Spinal cord (tissue), 9 donors: ENCODE measurements at regions not wholly inside any gene's neighbourhood (a gene's known extent, or its start where the extent isn't known, plus 50 kb on each side); places are given as distances from the start of the nearest gene placed in this dataset.
"Not testable (repeated sequence)": the region's sequence is repeated elsewhere in the genome, so short reads cannot be mapped to it uniquely, and the experiment has no call there.

Source experiments
- DNase-seq, 6 donors: peaks; one replicate each; pipeline versions ENCODE4 v3.0.0 to v3.0.0-alpha.2; 2013 to 2015; ENCODE audit warnings: low spot score in 6 of 6, low read depth in 4 of 6
- H3K27ac ChIP-seq: one replicate; pipeline ENCODE4 v1.5.1; 2013; ENCODE audit warnings: low read depth, low read length, control low read depth
- H3K27me3 ChIP-seq: one replicate; pipeline ENCODE4 v1.6.1; 2013; ENCODE audit warnings: low read length; ENCODE audit not compliant: control insufficient read depth, insufficient read depth
- H3K36me3 ChIP-seq: one replicate; pipeline ENCODE4 v1.6.1; 2013; ENCODE audit warnings: low read length; ENCODE audit not compliant: control insufficient read depth, insufficient read depth
- H3K4me1 ChIP-seq: one replicate; pipeline ENCODE4 v1.6.1; 2013; ENCODE audit warnings: low read length; ENCODE audit not compliant: control insufficient read depth, insufficient read depth
- H3K4me3 ChIP-seq: one replicate; pipeline ENCODE4 v1.5.1; 2013; ENCODE audit warnings: low read depth, low read length, control low read depth
- H3K9me3 ChIP-seq: one replicate; pipeline ENCODE4 v1.6.1; 2013; ENCODE audit warnings: low read length; ENCODE audit not compliant: control insufficient read depth, insufficient read depth
- WGBS: methylation state at CpG from one replicate; pipeline ENCODE4 v1.1.5; 2013; ENCODE audit warnings: missing lambda C conversion rate; ENCODE audit not compliant: insufficient coverage; 5-methylcytosine and 5-hydroxymethylcytosine counted together
- donor health status: healthy.

DNA sequence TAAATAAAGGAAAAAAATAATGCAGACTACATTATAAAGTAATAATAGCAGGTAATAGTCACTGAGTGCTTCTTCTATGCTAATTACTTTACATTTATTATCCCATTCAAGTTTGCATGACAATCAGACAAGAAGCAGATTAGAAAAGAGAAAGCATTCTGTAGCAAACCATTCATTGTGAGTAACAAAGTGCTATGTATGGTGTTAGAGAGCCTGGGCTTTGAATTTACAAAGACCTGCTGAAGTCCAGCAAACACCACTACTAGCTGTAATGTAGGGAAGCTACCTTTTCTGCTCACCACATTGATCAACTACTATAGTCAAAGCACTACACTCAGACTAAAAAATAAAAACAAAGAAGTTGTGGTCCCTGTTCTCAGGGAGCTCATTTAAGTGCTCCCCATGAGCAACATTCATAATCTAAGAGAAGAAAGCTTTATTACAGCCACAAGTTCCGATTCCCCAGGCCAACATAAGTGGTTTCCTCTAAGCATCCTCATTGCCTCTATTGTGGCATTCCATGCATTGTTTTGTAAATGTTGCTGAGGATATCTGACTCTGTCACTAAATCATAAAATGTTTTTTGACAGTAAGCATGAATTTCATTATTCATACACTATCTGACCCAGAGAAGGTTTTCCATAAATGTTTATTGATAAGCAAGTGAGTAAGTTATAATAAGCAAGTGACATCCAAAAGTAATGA is 108.5 kb downstream of the FOXD4L6 start:
- WGBS, result no CpG with 5 or more reads among the region's 1 CpG
- H3K36me3 ChIP-seq, DNase-seq, H3K4me1 ChIP-seq, H3K27ac ChIP-seq, H3K4me3 ChIP-seq, H3K27me3 ChIP-seq, H3K9me3 ChIP-seq: not testable (repeated sequence)

DNA sequence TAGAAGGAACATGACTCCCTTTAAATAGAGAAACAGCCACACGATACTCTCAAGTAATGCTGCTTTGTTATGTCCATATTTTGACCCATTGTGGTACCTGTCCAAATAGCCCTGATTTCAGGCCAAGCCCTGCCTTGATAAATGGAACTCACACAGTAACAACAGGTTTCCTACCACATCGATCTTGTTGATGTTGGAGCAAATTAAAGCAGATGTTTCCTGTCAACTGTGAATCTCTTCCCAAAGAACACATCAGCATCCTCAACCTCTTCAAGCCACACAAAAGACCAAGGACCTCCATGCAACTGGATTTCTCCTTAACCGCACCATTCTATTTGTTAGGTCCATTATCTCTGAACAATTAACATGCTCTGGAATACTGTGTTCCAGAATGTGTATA is 109.5 kb downstream of the FOXD4L6 start:
- WGBS, result no CpG with 5 or more reads among the region's 3 CpGs
- H3K4me1 ChIP-seq, DNase-seq, H3K27me3 ChIP-seq, H3K4me3 ChIP-seq, H3K9me3 ChIP-seq, H3K36me3 ChIP-seq, H3K27ac ChIP-seq: not testable (repeated sequence)

DNA sequence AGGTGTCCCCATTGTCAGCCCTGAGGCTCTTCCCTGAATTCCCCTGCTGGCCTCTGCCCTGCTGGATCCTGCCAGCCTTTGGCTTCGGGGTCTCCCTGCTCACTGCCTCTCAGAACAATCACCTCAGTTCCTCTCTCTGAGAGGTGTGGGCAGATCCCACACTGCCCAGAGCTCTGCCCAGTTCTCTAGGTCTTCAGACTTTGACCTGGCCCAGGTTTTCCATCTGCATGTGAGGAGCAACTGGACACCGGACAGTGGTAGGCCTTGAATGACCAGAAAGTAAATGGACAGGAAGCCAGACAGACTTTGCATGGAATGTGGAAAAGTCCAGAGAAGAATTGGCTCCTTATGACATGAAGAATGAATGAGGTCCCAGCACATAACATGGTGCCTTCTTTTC is 111.8 kb downstream of the FOXD4L6 start:
- not testable (repeated sequence) for H3K27me3 ChIP-seq, H3K4me3 ChIP-seq, H3K4me1 ChIP-seq, H3K27ac ChIP-seq, H3K9me3 ChIP-seq, DNase-seq, H3K36me3 ChIP-seq
- WGBS, result no CpG with 5 or more reads among the region's 2 CpGs

DNA sequence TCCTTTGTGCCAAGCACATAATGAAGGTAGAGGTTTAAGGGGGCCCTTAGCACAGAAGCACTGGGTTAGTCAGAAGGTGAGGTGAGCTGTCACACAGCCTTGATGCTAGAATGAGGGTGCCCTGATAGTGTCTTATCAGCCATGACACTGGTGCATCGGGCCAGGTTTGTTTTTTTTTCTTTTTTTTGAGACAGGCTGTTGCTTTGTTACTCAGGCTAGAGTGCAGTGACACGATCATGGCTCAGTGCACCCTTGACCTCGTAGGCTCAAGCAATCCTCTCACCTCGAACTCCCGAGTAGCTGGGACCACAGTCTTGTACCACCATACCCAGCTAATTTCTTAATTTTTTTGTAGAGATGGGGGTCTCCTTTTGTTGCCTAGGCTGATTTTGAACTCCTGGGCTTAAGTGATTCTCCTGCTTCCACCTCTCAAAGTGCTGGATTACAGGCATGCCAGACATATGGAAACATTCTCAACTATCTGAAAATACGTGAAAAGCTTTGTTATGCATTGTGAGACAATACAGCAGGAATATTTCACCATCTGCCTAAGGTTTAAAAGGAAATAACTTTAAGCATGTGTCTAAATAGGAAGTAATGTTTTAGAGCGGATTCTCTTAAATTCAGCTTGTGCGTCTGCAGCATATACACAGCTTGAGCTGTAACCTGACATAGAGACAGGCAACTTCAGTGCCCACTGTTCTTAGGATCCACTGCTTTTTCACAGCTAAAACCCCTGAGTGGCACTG is 128.4 kb downstream of the FOXD4L6 start:
- H3K27ac ChIP-seq, DNase-seq, H3K4me1 ChIP-seq, H3K27me3 ChIP-seq, H3K9me3 ChIP-seq, H3K4me3 ChIP-seq, H3K36me3 ChIP-seq: not testable (repeated sequence)
- WGBS, result 86% methylated on average over 2 of the region's 8 CpGs

DNA sequence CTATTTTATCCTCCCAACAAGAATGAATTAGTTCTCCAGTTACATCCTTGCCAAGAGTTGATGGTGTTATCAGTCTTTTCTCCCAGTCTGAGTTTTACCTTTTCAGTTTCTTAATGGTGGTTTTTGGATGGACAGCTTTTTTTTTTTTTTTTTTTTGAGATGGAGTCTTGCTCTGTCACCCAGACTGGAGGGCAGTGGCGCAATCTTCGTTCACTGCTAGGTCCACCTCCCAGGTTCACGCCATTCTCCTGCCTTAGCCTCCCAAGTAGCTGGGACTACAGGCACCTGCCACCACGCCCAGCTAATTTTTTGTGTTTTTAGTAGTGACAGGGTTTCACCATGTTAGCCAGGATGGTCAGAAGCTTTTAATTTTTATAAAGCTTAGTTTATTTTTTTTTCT is 133.0 kb downstream of the FOXD4L6 start:
- H3K9me3 ChIP-seq, H3K4me3 ChIP-seq, H3K27ac ChIP-seq, H3K4me1 ChIP-seq, H3K36me3 ChIP-seq, DNase-seq, H3K27me3 ChIP-seq: not testable (repeated sequence)
- 100% methylated on average over 3 of the region's 4 CpGs for WGBS

DNA sequence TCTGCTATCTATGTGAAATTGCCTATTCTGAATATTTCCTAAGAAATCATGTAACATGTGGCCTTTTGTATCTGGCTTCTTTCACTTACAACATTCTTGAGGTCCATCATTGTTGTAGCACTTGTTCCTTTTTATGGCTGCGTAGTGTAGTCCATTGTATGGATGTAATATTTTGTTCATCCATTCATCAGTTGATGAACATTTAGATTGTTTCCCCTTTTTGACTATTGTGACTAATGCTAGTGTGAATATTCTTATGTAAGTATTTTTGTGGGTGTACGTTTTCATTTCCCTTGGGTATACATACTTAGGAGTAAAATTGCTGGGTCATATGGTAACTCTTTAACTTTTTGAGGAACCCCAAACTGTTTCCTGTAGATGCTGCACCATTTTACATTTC is 134.6 kb downstream of the FOXD4L6 start:
- not testable (repeated sequence) for H3K27me3 ChIP-seq, DNase-seq, H3K4me3 ChIP-seq, H3K27ac ChIP-seq, H3K36me3 ChIP-seq, H3K4me1 ChIP-seq, H3K9me3 ChIP-seq
- WGBS, result no CpG with 5 or more reads among the region's 2 CpGs

DNA sequence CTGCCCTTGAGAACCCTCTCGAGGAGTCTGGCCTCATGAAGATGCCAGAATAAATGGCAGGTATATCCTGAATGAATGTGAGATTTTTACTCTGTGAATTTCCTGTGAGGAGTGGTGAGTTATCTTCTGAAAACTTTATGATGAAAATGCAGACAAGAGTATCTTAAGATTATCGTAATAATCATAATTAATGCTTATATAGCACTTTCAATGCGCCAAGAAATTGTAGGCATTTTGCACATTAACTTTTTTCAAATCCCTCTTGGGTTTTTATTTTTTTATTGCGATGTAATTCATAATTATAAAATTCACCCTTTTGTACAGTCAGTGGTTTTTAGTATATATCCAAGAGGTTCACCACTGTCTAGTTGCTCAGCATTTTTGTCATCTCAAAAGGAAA is 135.1 kb downstream of the FOXD4L6 start:
- H3K4me3 ChIP-seq, H3K4me1 ChIP-seq, DNase-seq, H3K27me3 ChIP-seq, H3K27ac ChIP-seq, H3K9me3 ChIP-seq, H3K36me3 ChIP-seq: not testable (repeated sequence)
- WGBS, result no CpG with 5 or more reads among the region's 4 CpGs

DNA sequence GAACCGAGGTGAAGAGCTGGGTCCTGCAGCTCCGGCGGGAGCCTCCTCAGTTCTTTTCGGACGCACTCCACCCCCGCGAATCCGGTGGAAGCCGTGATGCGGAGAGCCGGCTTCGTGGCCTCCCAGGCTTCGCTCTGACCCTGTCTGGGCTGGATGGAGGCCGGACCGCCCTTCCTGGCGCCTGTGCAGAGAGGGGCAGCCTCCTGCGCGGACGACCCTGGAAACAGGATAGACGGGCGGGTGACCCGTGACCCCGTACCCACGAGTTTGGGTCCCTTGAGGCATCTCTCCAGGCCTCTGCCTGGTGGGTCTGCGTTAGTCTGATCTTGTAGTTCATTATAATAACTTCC is 136.0 kb downstream of the FOXD4L6 start:
- Histone ChIP-seq H3K27ac (peak overlapping the region; percentile 75), H3K4me3 (peak overlapping the region; percentile 81)
- H3K27me3 ChIP-seq, H3K36me3 ChIP-seq, DNase-seq, H3K4me1 ChIP-seq, H3K9me3 ChIP-seq: not testable (repeated sequence)
- 6% methylated on average over 24 of the region's 25 CpGs for whole genome bisulfite sequencing

DNA sequence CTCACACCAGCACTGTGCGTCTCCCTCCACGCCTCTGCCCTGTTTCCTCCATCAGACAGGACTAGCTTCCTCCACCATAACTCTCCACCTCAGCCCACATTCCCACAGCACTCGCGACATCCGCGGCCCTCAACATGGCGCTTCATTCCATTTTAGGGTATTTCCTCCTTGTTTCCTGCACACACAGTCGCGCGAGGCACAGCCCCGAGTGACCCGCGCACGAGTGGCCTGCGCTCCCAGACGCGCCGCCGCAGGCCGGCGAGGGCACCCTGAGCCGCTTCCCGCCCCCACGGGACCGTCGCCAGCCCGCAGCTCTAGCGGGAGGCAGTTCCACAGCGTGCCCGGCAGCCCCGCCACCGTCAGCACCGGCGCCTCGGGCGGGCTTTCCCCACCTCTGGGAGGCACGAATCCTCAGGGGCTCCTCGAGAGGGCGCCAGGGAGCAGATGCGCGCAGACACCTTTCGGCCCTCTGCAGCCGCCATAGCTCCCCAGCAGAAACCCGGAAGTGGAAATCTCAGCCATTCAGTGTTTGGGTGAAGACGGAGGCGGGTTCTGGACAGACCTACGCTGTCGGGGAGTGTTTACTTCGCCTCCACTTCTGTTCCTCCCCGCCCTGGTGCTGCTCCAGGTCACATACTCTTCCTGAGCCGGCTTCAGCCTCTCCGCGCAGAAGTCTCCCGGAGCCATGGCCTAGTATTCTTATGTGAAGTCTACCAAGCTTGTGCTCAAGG is 136.6 kb downstream of the FOXD4L6 start:
- H3K27ac ChIP-seq, result peak overlapping the region; percentile 75
- H3K9me3 ChIP-seq, result not testable (repeated sequence)

More for the DNA sequence above, 136.6 kb downstream of the FOXD4L6 start:
- 9% methylated on average over 54 of the region's 54 CpGs for WGBS
- H3K27me3 ChIP-seq, H3K4me1 ChIP-seq, H3K36me3 ChIP-seq: not testable (repeated sequence)
- H3K4me3 ChIP-seq, result peak overlapping the region; percentile 81
- peak; percentile 95 to 99 (median 98) for DNase-seq
